ENCODE measurements at regions not wholly inside any gene's neighbourhood (a gene's known extent, or its start where the extent isn't known, plus 50 kb on each side); places are given as distances from the start of the nearest gene placed in this dataset.

DNA sequence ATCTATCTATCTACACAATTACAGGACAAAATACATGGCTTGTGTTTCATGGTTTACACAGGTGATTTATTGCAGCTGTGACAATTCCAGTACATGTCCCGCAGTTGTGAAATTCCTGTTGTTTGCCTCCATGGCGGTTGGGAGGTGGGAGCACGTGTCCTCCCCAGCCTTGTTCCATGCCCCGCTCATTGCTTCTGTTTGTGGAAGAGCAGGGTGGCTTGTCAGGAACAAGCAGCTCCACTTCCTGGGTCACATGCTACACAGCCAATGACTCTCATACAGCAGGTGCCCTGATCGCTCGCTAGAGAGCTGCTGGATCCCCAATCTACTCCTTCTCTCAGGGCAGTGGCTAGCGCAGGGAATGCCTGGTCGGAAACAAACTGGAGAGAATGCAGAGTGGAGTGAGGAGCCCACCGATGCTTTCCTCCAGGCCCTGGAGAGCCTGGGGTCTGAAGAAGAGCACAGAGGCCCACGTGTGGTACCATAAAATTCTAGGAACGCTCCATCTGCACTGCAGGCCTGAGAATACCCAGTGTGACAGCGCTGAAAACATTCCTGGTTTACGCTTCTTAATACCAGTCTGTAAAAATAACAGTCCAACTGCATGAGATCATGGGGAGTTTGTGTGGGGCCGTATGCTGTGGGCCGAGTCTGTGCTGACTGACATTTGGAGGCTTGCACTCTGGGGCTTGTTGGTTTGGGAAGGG, 270.6 kb upstream of the RGMA start:
- TF ChIP-seq GATA1 (IDR thresholded peaks at IDR 0.05; ENCODE audit: low read depth, low read length) = no peak
- no peak for TF ChIP-seq POLR2A (IDR thresholded peaks at IDR 0.05; ENCODE audit: low read length)

Measured in erythroblast (primary cell).